ENCODE measurements at regions not wholly inside any gene's neighbourhood (a gene's known extent, or its start where the extent isn't known, plus 50 kb on each side); places are given as distances from the start of the nearest gene placed in this dataset.

DNA sequence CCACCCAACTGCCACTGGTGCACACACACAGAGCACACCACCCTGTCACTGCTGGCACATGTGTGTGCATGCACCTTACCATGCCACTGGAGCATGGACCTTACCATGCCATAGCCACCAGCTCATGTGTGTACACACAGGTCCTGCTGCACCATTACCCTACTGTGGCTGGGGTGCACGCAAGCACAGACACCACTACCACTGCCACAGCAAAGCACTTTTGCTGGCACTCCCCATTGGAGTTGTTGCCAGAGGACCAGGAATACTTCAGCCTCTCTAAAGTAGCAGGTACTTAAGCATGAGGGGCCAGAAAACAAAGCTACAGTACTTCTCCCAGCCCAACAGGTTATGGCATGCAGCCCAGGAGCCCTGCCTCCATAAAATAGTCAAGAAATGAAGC is 404.8 kb downstream of the MBD2 start:
- TF ChIP-seq, protein P1, sequence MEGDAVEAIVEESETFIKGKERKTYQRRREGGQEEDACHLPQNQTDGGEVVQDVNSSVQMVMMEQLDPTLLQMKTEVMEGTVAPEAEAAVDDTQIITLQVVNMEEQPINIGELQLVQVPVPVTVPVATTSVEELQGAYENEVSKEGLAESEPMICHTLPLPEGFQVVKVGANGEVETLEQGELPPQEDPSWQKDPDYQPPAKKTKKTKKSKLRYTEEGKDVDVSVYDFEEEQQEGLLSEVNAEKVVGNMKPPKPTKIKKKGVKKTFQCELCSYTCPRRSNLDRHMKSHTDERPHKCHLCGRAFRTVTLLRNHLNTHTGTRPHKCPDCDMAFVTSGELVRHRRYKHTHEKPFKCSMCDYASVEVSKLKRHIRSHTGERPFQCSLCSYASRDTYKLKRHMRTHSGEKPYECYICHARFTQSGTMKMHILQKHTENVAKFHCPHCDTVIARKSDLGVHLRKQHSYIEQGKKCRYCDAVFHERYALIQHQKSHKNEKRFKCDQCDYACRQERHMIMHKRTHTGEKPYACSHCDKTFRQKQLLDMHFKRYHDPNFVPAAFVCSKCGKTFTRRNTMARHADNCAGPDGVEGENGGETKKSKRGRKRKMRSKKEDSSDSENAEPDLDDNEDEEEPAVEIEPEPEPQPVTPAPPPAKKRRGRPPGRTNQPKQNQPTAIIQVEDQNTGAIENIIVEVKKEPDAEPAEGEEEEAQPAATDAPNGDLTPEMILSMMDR (conservative IDR thresholded peaks at IDR 0.05; ENCODE audit: low read depth, low read length): no peak
- TF ChIP-seq EZH2 (IDR thresholded peaks at IDR 0.05; ENCODE audit: low read length, unreplicated experiment): no peak

Data from PC-3 (cell line).